ENCODE measurements at regions not wholly inside any gene's neighbourhood (a gene's known extent, or its start where the extent isn't known, plus 50 kb on each side); places are given as distances from the start of the nearest gene placed in this dataset.
A peak's percentile ranks its signal among the peaks of the same experiment; 100 is the strongest.
"Not testable (repeated sequence)": the region's sequence is repeated elsewhere in the genome, so short reads cannot be mapped to it uniquely, and the experiment has no call there.

- no peak for DNase-seq
- Histone ChIP-seq H3K27me3 (replicated peaks; ENCODE audit: control insufficient read depth, insufficient read depth, low read length, poor library complexity, severe bottlenecking) (no peaks in the 10 kb centered on the region), H3K36me3 (ENCODE audit: control insufficient read depth, insufficient read depth, low read length) (no peaks in the 10 kb centered on the region), H3K4me1 (ENCODE audit: control insufficient read depth, insufficient read depth, low read length, poor library complexity, severe bottlenecking) (no peaks in the 10 kb centered on the region), H3K9me3 (ENCODE audit: control insufficient read depth, low read length) (no peaks in the 10 kb centered on the region), H3K4me3 (ENCODE audit: insufficient read depth, low read depth, low read length, poor library complexity, severe bottlenecking) (no peak overlapping the region), H3K27ac (ENCODE audit: insufficient read depth, low read length, poor library complexity, severe bottlenecking) (no peak overlapping the region)
These were observed 69.9 kb upstream of the STK39 start for GRCh38 chr2:168317282-168317681.

- H3K9me3 ChIP-seq (ENCODE audit: control insufficient read depth, low read length): no peaks in the 10 kb centered on the region
- no peaks in the 10 kb centered on the region for H3K4me1 ChIP-seq (ENCODE audit: control insufficient read depth, insufficient read depth, low read length, poor library complexity, severe bottlenecking)
- no peak for DNase-seq
- H3K27me3 ChIP-seq (replicated peaks; ENCODE audit: control insufficient read depth, insufficient read depth, low read length, poor library complexity, severe bottlenecking): peaks cover 5% of the 10 kb centered on the region
- H3K36me3 ChIP-seq (ENCODE audit: control insufficient read depth, insufficient read depth, low read length): no peaks in the 10 kb centered on the region
- no peak overlapping the region for H3K27ac ChIP-seq (ENCODE audit: insufficient read depth, low read length, poor library complexity, severe bottlenecking)
- no peak overlapping the region for H3K4me3 ChIP-seq (ENCODE audit: insufficient read depth, low read depth, low read length, poor library complexity, severe bottlenecking)
These were observed 72.9 kb upstream of the STK39 start for GRCh38 chr2:168320267-168320666.

- H3K9me3 ChIP-seq (ENCODE audit: control insufficient read depth, low read length): no peaks in the 10 kb centered on the region
- H3K27ac ChIP-seq (ENCODE audit: insufficient read depth, low read length, poor library complexity, severe bottlenecking): no peak overlapping the region
- H3K27me3 ChIP-seq (replicated peaks; ENCODE audit: control insufficient read depth, insufficient read depth, low read length, poor library complexity, severe bottlenecking): peaks cover 5% of the 10 kb centered on the region
- no peak overlapping the region for H3K4me3 ChIP-seq (ENCODE audit: insufficient read depth, low read depth, low read length, poor library complexity, severe bottlenecking)
- DNase-seq: no peak
- H3K4me1 ChIP-seq (ENCODE audit: control insufficient read depth, insufficient read depth, low read length, poor library complexity, severe bottlenecking): no peaks in the 10 kb centered on the region
- H3K36me3 ChIP-seq (ENCODE audit: control insufficient read depth, insufficient read depth, low read length): no peaks in the 10 kb centered on the region
These were observed 75.1 kb upstream of the STK39 start for GRCh38 chr2:168322325-168323007.

GRCh38 chr2:168323529-168324021, 76.2 kb upstream of the STK39 start:
- Histone ChIP-seq H3K27ac (ENCODE audit: insufficient read depth, low read length, poor library complexity, severe bottlenecking) (no peak overlapping the region), H3K9me3 (ENCODE audit: control insufficient read depth, low read length) (no peaks in the 10 kb centered on the region), H3K4me3 (ENCODE audit: insufficient read depth, low read depth, low read length, poor library complexity, severe bottlenecking) (no peak overlapping the region), H3K27me3 (replicated peaks; ENCODE audit: control insufficient read depth, insufficient read depth, low read length, poor library complexity, severe bottlenecking) (peaks cover 5% of the 10 kb centered on the region), H3K4me1 (ENCODE audit: control insufficient read depth, insufficient read depth, low read length, poor library complexity, severe bottlenecking) (no peaks in the 10 kb centered on the region), H3K36me3 (ENCODE audit: control insufficient read depth, insufficient read depth, low read length) (no peaks in the 10 kb centered on the region)
- no peak for DNase-seq

- no peak overlapping the region for H3K4me3 ChIP-seq (ENCODE audit: insufficient read depth, low read depth, low read length, poor library complexity, severe bottlenecking)
- DNase-seq: no peak
- H3K4me1 ChIP-seq (ENCODE audit: control insufficient read depth, insufficient read depth, low read length, poor library complexity, severe bottlenecking): no peaks in the 10 kb centered on the region
- H3K9me3 ChIP-seq (ENCODE audit: control insufficient read depth, low read length): no peaks in the 10 kb centered on the region
- peaks cover 5% of the 10 kb centered on the region for H3K27me3 ChIP-seq (replicated peaks; ENCODE audit: control insufficient read depth, insufficient read depth, low read length, poor library complexity, severe bottlenecking)
- H3K36me3 ChIP-seq (ENCODE audit: control insufficient read depth, insufficient read depth, low read length): no peaks in the 10 kb centered on the region
- H3K27ac ChIP-seq (ENCODE audit: insufficient read depth, low read length, poor library complexity, severe bottlenecking): no peak overlapping the region
These were observed 79.2 kb upstream of the STK39 start for GRCh38 chr2:168326572-168326971.

- H3K27me3 ChIP-seq (replicated peaks; ENCODE audit: control insufficient read depth, insufficient read depth, low read length, poor library complexity, severe bottlenecking): peaks cover 5% of the 10 kb centered on the region
These were observed 79.9 kb upstream of the STK39 start for GRCh38 chr2:168327328-168327727.

GRCh38 chr2:168328421-168328820, 81.0 kb upstream of the STK39 start:
- Histone ChIP-seq H3K27me3 (replicated peaks; ENCODE audit: control insufficient read depth, insufficient read depth, low read length, poor library complexity, severe bottlenecking) (peaks cover 4% of the 10 kb centered on the region), H3K9me3 (ENCODE audit: control insufficient read depth, low read length) (no peaks in the 10 kb centered on the region), H3K36me3 (ENCODE audit: control insufficient read depth, insufficient read depth, low read length) (no peaks in the 10 kb centered on the region), H3K4me1 (ENCODE audit: control insufficient read depth, insufficient read depth, low read length, poor library complexity, severe bottlenecking) (no peaks in the 10 kb centered on the region), H3K4me3 (ENCODE audit: insufficient read depth, low read depth, low read length, poor library complexity, severe bottlenecking) (no peak overlapping the region), H3K27ac (ENCODE audit: insufficient read depth, low read length, poor library complexity, severe bottlenecking) (no peak overlapping the region)
- no peak for DNase-seq

More at GRCh38 chr2:168327328-168327727, 79.9 kb upstream of the STK39 start:
- Histone ChIP-seq H3K4me1 (ENCODE audit: control insufficient read depth, insufficient read depth, low read length, poor library complexity, severe bottlenecking) (no peaks in the 10 kb centered on the region), H3K36me3 (ENCODE audit: control insufficient read depth, insufficient read depth, low read length) (no peaks in the 10 kb centered on the region), H3K4me3 (ENCODE audit: insufficient read depth, low read depth, low read length, poor library complexity, severe bottlenecking) (no peak overlapping the region), H3K27ac (ENCODE audit: insufficient read depth, low read length, poor library complexity, severe bottlenecking) (no peak overlapping the region), H3K9me3 (ENCODE audit: control insufficient read depth, low read length) (no peaks in the 10 kb centered on the region)
- DNase-seq: no peak

- H3K4me3 ChIP-seq (ENCODE audit: insufficient read depth, low read depth, low read length, poor library complexity, severe bottlenecking): no peak overlapping the region
- no peak for DNase-seq
These were observed 83.4 kb upstream of the STK39 start for GRCh38 chr2:168330624-168331423.

GRCh38 chr2:168335254-168335653, 87.9 kb upstream of the STK39 start:
- DNase-seq; H3K9me3 ChIP-seq (ENCODE audit: control insufficient read depth, low read length); H3K4me1 ChIP-seq (ENCODE audit: control insufficient read depth, insufficient read depth, low read length, poor library complexity, severe bottlenecking); H3K4me3 ChIP-seq (ENCODE audit: insufficient read depth, low read depth, low read length, poor library complexity, severe bottlenecking); H3K27ac ChIP-seq (ENCODE audit: insufficient read depth, low read length, poor library complexity, severe bottlenecking); H3K36me3 ChIP-seq (ENCODE audit: control insufficient read depth, insufficient read depth, low read length); H3K27me3 ChIP-seq (replicated peaks; ENCODE audit: control insufficient read depth, insufficient read depth, low read length, poor library complexity, severe bottlenecking): not testable (repeated sequence)

More at GRCh38 chr2:168330624-168331423, 83.4 kb upstream of the STK39 start:
- no peak overlapping the region for H3K27ac ChIP-seq (ENCODE audit: insufficient read depth, low read length, poor library complexity, severe bottlenecking)
- H3K27me3 ChIP-seq (replicated peaks; ENCODE audit: control insufficient read depth, insufficient read depth, low read length, poor library complexity, severe bottlenecking): no peaks in the 10 kb centered on the region
- H3K36me3 ChIP-seq (ENCODE audit: control insufficient read depth, insufficient read depth, low read length): no peaks in the 10 kb centered on the region
- H3K9me3 ChIP-seq (ENCODE audit: control insufficient read depth, low read length): no peaks in the 10 kb centered on the region
- no peaks in the 10 kb centered on the region for H3K4me1 ChIP-seq (ENCODE audit: control insufficient read depth, insufficient read depth, low read length, poor library complexity, severe bottlenecking)

GRCh38 chr2:168336786-168337388, 89.5 kb upstream of the STK39 start:
- H3K9me3 ChIP-seq (ENCODE audit: control insufficient read depth, low read length): no peaks in the 10 kb centered on the region
- H3K27ac ChIP-seq (ENCODE audit: insufficient read depth, low read length, poor library complexity, severe bottlenecking): no peak overlapping the region
- H3K27me3 ChIP-seq (replicated peaks; ENCODE audit: control insufficient read depth, insufficient read depth, low read length, poor library complexity, severe bottlenecking): no peaks in the 10 kb centered on the region
- H3K4me3 ChIP-seq (ENCODE audit: insufficient read depth, low read depth, low read length, poor library complexity, severe bottlenecking): no peak overlapping the region
- no peaks in the 10 kb centered on the region for H3K4me1 ChIP-seq (ENCODE audit: control insufficient read depth, insufficient read depth, low read length, poor library complexity, severe bottlenecking)
- no peaks in the 10 kb centered on the region for H3K36me3 ChIP-seq (ENCODE audit: control insufficient read depth, insufficient read depth, low read length)
- DNase-seq: peak; percentile 11 to 32 (median 23)

Measured in effector memory CD4-positive, alpha-beta T cell (primary cell).